Skin epidermis (tissue), 12 donors: ENCODE measurements at regions not wholly inside any gene's neighbourhood (a gene's known extent, or its start where the extent isn't known, plus 50 kb on each side); places are given as distances from the start of the nearest gene placed in this dataset.
"Not testable (repeated sequence)": the region's sequence is repeated elsewhere in the genome, so short reads cannot be mapped to it uniquely, and the experiment has no call there.

Experiments
- H3K27ac ChIP-seq, 21 experiments: fragments of 200-600 bp; sonication (generic) in 11 of 21; one replicate each; pipeline ENCODE4 v1.5.0; 2020; ENCODE audit warnings: mild to moderate bottlenecking in 3 of 21, inconsistent platforms in 2 of 21, moderate library complexity in 2 of 21
- H3K4me3 ChIP-seq, 7 experiments: fragments of 200-600 bp; sonication (generic) in 2 of 7; one replicate each; pipeline ENCODE4 v1.5.0; 2020; ENCODE audit warnings: inconsistent platforms in 2 of 7, mild to moderate bottlenecking in 2 of 7, moderate library complexity in 1 of 7

DNA sequence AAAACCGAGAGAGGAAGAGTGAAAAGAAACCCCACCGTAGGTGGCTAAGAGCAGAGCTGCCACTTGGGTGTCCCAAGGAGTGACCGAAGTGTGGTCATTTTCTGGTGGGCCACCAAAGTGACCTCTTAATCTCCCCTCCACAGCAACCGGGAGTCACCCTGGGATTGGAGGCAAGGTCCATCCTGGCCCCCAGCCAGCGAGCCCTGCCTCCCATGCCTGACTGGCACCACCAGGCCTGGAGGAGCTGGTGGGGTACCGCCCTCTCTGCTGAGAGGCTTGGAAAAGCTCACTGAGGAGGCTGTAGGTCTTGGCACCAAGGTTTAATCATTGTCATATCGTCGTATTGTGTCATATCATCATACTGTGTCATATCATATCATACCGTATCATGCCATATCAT, 74.0 kb upstream of the TRPM1 start:
- H3K4me3 ChIP-seq, result no peak overlapping the region
- no peak overlapping the region for H3K27ac ChIP-seq

DNA sequence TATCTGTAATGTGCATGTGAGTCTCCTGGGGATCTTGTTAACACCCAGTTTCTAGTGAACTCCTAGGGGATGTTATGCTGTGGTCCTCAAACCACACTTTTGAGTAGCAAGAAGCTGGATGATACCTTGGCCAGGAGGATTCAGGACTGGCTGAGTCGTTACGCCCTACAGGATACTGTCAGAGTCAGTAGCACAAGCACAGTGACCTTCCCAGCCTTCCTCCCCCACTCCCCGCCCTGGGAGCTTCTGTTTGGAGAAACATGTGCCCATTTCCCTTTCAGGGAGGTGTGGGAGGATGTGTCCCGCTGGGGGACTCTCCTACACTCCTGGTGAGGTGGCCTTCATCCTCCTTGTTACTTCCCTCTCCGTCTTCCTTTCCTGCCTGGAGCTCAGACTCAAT, 76.4 kb upstream of the TRPM1 start:
- H3K27ac ChIP-seq, result no peak overlapping the region

GRCh38 chr15:31178705-31179104, 77.2 kb upstream of the TRPM1 start:
- no peak overlapping the region for H3K27ac ChIP-seq

More for the DNA sequence above, 76.4 kb upstream of the TRPM1 start:
- H3K4me3 ChIP-seq, result no peak overlapping the region

DNA sequence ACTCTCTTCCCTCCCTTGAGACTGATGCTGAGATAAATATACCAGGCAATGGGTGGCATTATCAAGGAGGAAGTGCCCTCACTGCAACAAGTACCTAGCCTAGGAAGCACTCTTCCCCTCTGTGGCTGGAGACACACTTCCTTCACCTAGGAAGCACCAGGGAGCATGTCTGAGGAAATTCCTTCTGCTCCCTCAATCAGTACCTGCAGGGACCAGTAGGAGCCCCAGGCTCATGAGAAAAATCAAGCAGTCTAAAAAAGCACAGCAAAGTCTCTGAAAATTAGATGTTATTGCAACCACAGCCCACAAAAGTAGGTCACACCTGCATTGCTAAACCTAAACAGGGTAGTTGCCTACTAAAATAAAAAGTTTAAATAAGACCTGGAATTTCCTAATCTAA, 78.2 kb upstream of the TRPM1 start:
- no peak overlapping the region for H3K4me3 ChIP-seq
- H3K27ac ChIP-seq, result no peak overlapping the region

More at GRCh38 chr15:31178705-31179104, 77.2 kb upstream of the TRPM1 start:
- no peak overlapping the region for H3K4me3 ChIP-seq

- no peak overlapping the region for H3K27ac ChIP-seq
Observed at GRCh38 chr15:31193291-31193690, 91.8 kb upstream of the TRPM1 start.

GRCh38 chr15:31195871-31196270, 94.3 kb upstream of the TRPM1 start:
- Histone ChIP-seq H3K4me3 (no peak overlapping the region), H3K27ac (no peak overlapping the region)

More at GRCh38 chr15:31193291-31193690, 91.8 kb upstream of the TRPM1 start:
- no peak overlapping the region for H3K4me3 ChIP-seq

GRCh38 chr15:31197497-31198414, 96.2 kb upstream of the TRPM1 start:
- no peak overlapping the region for H3K4me3 ChIP-seq
- no peak overlapping the region for H3K27ac ChIP-seq

- Histone ChIP-seq H3K27ac (no peak overlapping the region), H3K4me3 (no peak overlapping the region)
Observed at GRCh38 chr15:31200735-31201151, 99.2 kb upstream of the TRPM1 start.

DNA sequence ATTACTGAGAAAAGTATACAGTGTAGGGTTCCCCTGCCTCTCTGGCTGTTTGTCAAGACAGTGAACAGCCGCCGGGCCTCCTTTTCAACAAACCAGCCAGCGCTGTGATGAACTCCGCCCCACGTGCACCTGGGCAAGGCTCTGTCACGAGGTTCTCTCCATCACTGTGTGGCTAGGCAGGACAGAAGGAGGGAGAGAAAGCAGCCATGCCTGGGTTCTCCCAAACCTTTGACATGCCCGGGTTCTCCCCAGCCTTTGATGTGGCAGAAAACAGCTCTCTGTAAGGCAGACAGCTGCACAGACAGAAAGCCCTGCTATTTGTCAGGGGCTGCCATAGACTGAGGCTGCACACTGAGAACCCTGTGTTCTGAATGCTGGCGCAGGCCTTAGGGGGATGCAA, 101.4 kb upstream of the TRPM1 start:
- H3K4me3 ChIP-seq, result no peak overlapping the region
- no peak overlapping the region for H3K27ac ChIP-seq

DNA sequence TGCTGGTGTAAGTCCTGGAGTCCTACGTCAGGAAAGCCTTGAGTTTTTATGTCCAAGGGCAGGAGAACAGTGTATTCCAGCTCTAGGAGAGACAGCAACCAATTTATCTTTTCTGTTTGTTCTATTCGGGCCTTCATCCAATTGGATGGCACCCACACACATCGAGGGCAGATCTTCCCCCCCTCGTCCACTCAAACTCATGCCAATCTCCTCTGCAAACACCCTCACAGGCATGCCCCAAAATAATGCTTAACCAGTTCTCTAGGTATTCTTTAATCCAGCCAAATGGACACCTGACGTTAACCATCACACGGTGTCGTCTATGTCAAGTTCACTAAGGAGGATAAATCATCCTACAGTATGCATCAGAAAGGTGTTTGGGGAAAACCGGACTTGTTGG, 102.5 kb upstream of the TRPM1 start:
- Histone ChIP-seq H3K4me3 (no peak overlapping the region), H3K27ac (no peak overlapping the region)

DNA sequence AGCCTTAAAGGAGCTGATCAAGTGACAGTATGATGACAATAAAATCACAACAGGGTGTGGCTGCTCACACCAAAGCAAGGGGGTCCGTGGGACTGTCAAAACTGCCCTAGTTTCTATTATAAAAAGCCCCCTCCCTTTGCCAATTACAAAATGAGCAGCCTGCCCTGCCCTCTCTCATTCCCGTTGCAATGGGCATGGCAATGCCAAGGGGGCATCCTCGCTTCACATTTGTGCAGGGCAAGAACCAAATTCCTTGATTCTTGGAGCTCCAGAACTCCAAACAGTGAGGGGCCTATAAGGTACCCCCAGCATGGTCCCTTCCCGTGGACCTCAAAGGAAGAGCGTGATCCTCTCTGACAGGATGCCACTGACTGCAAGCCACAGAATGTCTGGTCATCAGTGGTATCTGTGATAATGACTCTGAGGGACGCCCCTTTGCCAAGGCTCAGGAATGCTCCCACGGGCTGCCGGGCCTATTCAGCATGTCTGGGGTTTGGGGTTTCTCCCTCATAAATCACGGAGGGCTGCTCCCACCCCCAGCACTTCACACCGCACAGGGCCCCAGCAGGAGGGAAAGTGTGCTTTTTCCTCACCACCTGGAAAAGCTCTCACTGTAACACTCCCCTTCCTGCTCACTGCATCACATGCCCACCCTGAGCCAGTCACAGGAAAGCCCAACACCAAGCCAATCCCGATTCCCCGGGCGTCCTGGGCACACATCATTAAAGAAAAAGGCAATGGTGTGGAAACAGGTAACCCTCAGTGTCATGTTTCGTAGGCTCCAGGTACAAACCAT, 105.1 kb upstream of the TRPM1 start:
- H3K27ac ChIP-seq, result no peak overlapping the region
- H3K4me3 ChIP-seq, result no peak overlapping the region

DNA sequence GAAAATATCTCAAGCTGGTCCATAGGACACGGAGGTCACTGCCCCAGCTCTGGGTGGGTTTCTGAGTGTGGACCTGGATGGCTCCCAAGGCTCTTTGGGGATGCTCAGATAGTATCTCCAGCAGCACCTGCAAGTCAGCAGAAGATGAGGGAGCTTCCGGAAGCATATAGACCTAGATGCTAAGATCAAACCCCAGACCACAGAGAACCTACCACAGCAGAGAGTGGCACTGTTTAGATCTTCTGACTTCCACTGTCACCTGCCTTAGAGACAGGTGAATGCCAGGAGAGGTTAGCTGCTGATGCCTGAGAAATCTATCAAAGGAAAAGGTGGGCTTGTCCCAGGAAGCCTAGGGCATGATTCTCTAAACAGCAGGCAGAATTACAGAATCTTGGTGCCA, 105.7 kb upstream of the TRPM1 start:
- no peak overlapping the region for H3K27ac ChIP-seq

GRCh38 chr15:31207861-31208260, 106.3 kb upstream of the TRPM1 start:
- H3K4me3 ChIP-seq, H3K27ac ChIP-seq: not testable (repeated sequence)

More for the DNA sequence above, 105.7 kb upstream of the TRPM1 start:
- no peak overlapping the region for H3K4me3 ChIP-seq

DNA sequence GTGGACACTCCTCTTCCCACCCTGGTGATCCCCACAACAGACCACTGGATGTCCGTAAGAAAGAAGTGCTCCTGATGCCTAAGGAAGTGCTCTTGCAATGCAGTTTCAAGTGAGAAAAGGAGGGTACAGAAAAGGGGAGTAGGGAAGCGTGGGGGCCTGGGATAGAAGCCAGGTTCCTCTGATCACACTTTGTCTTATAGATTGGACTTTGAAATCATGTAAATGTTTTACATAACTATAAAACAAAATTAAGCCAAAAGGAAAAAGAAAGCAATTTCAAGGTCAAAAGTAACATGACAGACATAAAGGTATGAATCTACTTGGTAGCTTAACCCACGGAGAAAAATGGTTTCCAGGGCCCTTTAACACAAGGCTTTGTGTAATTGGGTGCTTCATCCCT, 107.3 kb upstream of the TRPM1 start:
- Histone ChIP-seq H3K27ac (no peak overlapping the region), H3K4me3 (no peak overlapping the region)

DNA sequence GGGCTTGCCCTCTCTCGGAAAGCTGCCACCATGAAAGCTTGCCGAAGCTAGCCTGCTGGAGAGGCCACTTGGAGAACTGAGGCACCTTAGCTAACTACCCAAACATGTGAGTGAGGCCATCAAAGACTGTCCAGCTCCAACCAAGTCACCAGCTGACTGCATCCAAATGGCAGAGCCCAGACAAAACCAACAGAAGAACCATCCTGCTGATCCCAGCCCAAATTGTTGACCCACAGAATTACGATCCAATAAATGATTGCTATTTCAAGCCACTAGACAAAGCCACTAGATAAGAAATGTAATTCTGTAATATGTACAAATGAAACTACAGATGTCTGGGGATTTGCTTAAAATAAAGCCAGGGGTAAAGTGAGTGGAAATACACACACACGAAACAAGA, 109.8 kb upstream of the TRPM1 start:
- Histone ChIP-seq H3K27ac (peak overlapping the region in 9 of 21 experiments; percentile 4 to 79 (median 37)), H3K4me3 (no peak overlapping the region)

DNA sequence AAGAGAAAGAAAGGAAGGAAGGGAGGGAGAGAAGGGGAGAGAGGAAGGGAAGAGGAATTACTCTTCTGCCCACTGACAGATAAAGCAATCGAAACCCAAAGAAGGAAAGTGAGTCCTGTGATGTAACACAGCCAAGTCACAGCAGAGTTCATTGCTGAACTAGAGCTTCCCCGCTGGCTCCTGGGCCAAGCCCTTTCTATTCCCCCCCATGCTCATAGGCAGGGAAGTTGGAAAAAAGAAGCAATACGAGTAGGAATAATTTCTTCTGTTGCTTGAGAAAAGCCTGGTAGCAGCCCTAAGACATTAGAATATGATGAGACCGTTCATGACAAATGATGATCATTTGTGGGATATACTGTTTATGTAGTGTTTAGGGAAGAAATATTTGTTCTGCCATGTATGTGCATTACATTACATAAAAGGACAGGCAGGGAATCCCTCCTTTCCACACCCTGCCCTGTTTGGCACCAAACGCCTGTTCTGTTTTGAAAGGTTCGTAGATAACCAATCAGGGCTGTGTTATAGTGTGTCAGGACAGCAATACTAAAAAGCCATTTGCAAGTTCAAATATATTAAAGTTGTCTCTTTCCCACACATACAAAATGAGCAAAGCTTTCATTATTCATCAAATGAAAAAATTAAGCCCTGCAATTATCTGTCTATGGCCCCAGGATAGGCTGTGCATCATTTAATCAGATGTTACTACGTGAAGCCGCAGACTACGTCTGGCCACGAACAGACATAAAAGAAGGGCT, 111.0 kb upstream of the TRPM1 start:
- Histone ChIP-seq H3K4me3 (no peak overlapping the region), H3K27ac (peak overlapping the region in 13 of 21 experiments; percentile 2 to 79 (median 39))

- Histone ChIP-seq H3K27ac (peak overlapping the region in 15 of 21 experiments; percentile 59 to 98 (median 92)), H3K4me3 (no peak overlapping the region)
Observed at GRCh38 chr15:31214158-31214863, 112.3 kb upstream of the KLF13 start.

GRCh38 chr15:31214864-31215489, 111.7 kb upstream of the KLF13 start:
- Histone ChIP-seq H3K27ac (peak overlapping the region; percentile 74 to 98 (median 92)), H3K4me3 (peak overlapping the region in 6 of 7 experiments; percentile 39 to 55 (median 47))
